Urinary bladder (tissue), 3 donors: ENCODE measurements at regions not wholly inside any gene's neighbourhood (a gene's known extent, or its start where the extent isn't known, plus 50 kb on each side); places are given as distances from the start of the nearest gene placed in this dataset.
"Not testable (repeated sequence)": the region's sequence is repeated elsewhere in the genome, so short reads cannot be mapped to it uniquely, and the experiment has no call there.

Experiments
- DNase-seq: peaks from one replicate; pipeline ENCODE4 v3.0.0-alpha.2; 2015; ENCODE audit errors: extremely low spot score
- H3K27ac ChIP-seq: one replicate; pipeline ENCODE4 v1.5.1; 2013; ENCODE audit warnings: low read depth, mild to moderate bottlenecking, moderate library complexity
- H3K36me3 ChIP-seq: one replicate; pipeline ENCODE4 v1.6.1; 2013; ENCODE audit warnings: mild to moderate bottlenecking, moderate library complexity; ENCODE audit not compliant: insufficient read depth
- H3K4me1 ChIP-seq: one replicate; pipeline ENCODE4 v1.6.1; 2013; ENCODE audit warnings: mild to moderate bottlenecking, moderate library complexity; ENCODE audit not compliant: insufficient read depth
- H3K4me3 ChIP-seq: one replicate; pipeline ENCODE4 v1.5.1; 2013; ENCODE audit warnings: low read depth, low read length
- WGBS: extraction: QIAGEN DNeasy Blood & Tissue Kit; methylation state at CpG from one replicate; pipeline ENCODE4 v1.1.7; 2013; 5-methylcytosine and 5-hydroxymethylcytosine counted together
- donor health status: healthy with polysubstance abuse.
- donor health status: healthy.

- Histone ChIP-seq H3K36me3 (no peaks in the 10 kb centered on the region), H3K4me1 (no peaks in the 10 kb centered on the region), H3K4me3 (no peak overlapping the region), H3K27ac (no peak overlapping the region)
- no peak for DNase-seq
- WGBS: 59% methylated on average over 1 of the region's 1 CpG
Observed at GRCh38 chr21:35198565-35198964, 149.5 kb upstream of the RUNX1 start.

- Histone ChIP-seq H3K36me3 (no peaks in the 10 kb centered on the region), H3K27ac (no peak overlapping the region), H3K4me1 (no peaks in the 10 kb centered on the region), H3K4me3 (no peak overlapping the region)
- DNase-seq: no peak
- WGBS: 54% methylated on average over 3 of the region's 3 CpGs
Observed at GRCh38 chr21:35197992-35198431, 148.9 kb upstream of the RUNX1 start.

- no peak overlapping the region for H3K27ac ChIP-seq
- WGBS: 92% methylated on average over 4 of the region's 4 CpGs
- no peaks in the 10 kb centered on the region for H3K4me1 ChIP-seq
- no peak for DNase-seq
- no peaks in the 10 kb centered on the region for H3K36me3 ChIP-seq
- no peak overlapping the region for H3K4me3 ChIP-seq
Observed at GRCh38 chr21:35197191-35197590, 148.1 kb upstream of the RUNX1 start.

DNA sequence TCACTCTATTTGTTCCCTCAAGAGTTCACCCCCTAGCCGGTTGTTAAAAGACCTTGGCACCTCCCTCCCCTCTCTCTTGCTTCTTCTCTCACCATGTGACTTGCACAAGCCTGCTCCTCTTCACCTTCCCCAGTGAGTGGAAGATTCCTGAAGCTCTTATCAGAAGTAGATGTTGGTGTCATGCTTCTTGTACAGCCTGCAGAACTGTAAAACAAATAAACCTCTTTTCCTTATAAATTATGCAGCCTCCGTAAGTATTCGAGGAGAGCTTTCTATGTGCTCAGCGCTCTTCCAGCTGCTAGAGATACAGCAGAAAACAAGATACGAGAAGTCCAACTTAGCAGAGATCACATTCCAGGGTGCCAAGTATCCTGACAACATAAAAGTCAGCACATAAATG, 147.0 kb upstream of the RUNX1 start:
- DNase-seq: no peak
- H3K4me1 ChIP-seq: peaks cover under 1% of the 10 kb centered on the region
- no peaks in the 10 kb centered on the region for H3K36me3 ChIP-seq
- H3K27ac ChIP-seq: no peak overlapping the region
- WGBS: 71% methylated on average over 5 of the region's 5 CpGs
- no peak overlapping the region for H3K4me3 ChIP-seq

DNA sequence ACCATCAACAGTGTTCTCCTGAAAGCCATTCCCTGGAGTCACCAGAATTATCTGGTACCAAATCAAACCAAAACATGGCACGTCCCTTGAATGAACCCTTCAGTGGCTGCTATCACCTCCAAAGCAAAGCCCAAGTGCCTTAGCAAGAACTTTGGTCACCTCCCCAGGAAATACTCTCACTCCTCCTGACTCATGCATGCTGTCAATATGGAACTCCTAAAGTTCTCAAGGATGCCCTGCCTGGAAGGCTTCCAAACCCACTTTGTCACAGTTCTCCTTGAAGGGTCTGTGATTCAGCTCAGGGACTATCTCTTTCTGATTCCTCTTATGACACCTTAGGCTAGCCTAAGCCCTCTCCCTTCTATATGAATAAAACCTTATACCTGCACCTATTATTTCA, 146.1 kb upstream of the RUNX1 start:
- no peak for DNase-seq
- Histone ChIP-seq H3K27ac (no peak overlapping the region), H3K4me1 (peaks cover 2% of the 10 kb centered on the region), H3K36me3 (no peaks in the 10 kb centered on the region), H3K4me3 (no peak overlapping the region)
- WGBS: 86% methylated on average over 1 of the region's 1 CpG

GRCh38 chr21:35191754-35192153, 142.7 kb upstream of the RUNX1 start:
- H3K27ac ChIP-seq: no peak overlapping the region
- no peak for DNase-seq
- H3K36me3 ChIP-seq: no peaks in the 10 kb centered on the region
- H3K4me1 ChIP-seq: peaks cover 2% of the 10 kb centered on the region
- H3K4me3 ChIP-seq: no peak overlapping the region

- Histone ChIP-seq H3K4me3 (no peak overlapping the region), H3K36me3 (no peaks in the 10 kb centered on the region), H3K4me1 (peaks cover 2% of the 10 kb centered on the region), H3K27ac (no peak overlapping the region)
- 87% methylated on average over 6 of the region's 6 CpGs for WGBS
- DNase-seq: no peak
Observed at GRCh38 chr21:35191128-35191527, 142.0 kb upstream of the RUNX1 start.

- H3K27ac ChIP-seq: no peak overlapping the region
- H3K36me3 ChIP-seq: no peaks in the 10 kb centered on the region
- DNase-seq: no peak
- H3K4me3 ChIP-seq: no peak overlapping the region
- 79% methylated on average over 5 of the region's 5 CpGs for WGBS
- H3K4me1 ChIP-seq: peaks cover 2% of the 10 kb centered on the region
Observed at GRCh38 chr21:35190201-35190701, 141.1 kb upstream of the RUNX1 start.

- H3K36me3 ChIP-seq: no peaks in the 10 kb centered on the region
- no peak for DNase-seq
- peak overlapping the region; percentile 38 for H3K27ac ChIP-seq
- peaks cover 2% of the 10 kb centered on the region for H3K4me1 ChIP-seq
- H3K4me3 ChIP-seq: no peak overlapping the region
- 20% methylated on average over 8 of the region's 8 CpGs for WGBS
Observed at GRCh38 chr21:35189077-35189863, 140.2 kb upstream of the RUNX1 start.

DNA sequence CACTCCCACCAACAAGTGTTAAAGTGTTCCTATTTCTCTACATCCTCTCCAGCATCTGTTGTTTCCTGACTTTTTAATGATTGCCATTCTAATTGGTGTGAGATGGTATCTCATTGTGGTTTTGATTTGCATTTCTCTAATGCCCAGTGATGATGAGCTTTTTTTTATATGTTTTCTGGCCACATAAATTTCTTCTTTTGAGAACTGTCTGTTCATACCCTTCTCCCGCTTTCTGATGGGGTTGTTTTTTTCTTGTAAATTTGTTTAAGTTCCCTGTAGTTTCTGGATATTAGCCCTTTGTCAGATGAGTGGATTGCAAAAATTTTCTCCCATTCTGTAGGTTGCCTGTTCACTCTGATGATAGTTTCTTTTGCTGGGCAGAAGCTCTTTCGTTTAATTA, 134.3 kb upstream of the RUNX1 start:
- not testable (repeated sequence) for DNase-seq, H3K4me3 ChIP-seq, H3K27ac ChIP-seq, H3K4me1 ChIP-seq, H3K36me3 ChIP-seq
- WGBS: 88% methylated on average over 2 of the region's 2 CpGs

DNA sequence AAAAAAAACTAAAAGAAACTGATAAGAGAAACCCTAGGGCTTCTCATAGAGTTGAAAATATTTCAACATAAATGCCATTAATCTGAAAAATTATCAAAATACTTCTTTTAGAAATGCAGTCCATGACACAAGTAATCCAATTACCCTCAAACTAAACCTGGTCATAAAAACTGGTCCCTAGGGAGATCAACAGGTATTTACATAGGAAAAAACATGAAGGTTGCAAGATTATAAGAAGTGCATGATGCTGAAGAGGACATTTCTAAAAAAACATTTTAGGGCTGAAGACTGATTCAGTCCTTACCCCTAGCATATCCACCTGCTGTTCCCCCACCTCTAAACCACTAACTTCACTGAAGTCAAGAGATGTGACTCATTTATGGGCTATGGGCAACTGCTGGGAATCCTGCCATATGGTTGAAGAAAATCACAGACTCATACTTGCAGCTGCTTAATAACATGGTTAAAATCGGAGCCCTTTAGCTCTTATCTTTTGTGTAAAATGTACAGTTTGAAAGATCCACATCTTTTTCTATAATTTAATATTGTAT, 131.0 kb upstream of the RUNX1 start:
- no peak overlapping the region for H3K27ac ChIP-seq
- no peaks in the 10 kb centered on the region for H3K36me3 ChIP-seq
- DNase-seq: no peak
- WGBS: 41% methylated on average over 1 of the region's 1 CpG
- H3K4me1 ChIP-seq: no peaks in the 10 kb centered on the region
- H3K4me3 ChIP-seq: no peak overlapping the region

DNA sequence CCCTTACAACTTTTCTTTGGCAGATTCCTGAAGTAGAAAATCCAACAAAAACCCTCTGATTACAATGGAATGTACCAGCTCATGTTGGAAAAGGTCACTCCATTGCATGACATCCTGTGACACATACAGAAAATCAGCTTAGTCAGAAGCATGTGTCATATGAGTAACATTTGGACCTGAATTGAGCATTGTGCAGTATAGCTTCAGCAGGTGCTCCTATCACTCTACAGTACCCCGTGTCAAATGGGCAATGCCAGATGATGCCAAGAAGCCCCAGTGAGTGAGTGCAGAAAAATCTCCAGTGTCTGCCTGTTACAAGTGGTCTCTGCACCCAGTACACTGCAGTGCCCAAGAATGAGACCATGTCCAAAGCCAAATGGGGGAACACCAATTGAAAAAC, 129.7 kb upstream of the RUNX1 start:
- Histone ChIP-seq H3K36me3 (no peaks in the 10 kb centered on the region), H3K4me3 (no peak overlapping the region), H3K4me1 (no peaks in the 10 kb centered on the region), H3K27ac (no peak overlapping the region)
- DNase-seq: no peak
- 93% methylated on average over 1 of the region's 1 CpG for WGBS

DNA sequence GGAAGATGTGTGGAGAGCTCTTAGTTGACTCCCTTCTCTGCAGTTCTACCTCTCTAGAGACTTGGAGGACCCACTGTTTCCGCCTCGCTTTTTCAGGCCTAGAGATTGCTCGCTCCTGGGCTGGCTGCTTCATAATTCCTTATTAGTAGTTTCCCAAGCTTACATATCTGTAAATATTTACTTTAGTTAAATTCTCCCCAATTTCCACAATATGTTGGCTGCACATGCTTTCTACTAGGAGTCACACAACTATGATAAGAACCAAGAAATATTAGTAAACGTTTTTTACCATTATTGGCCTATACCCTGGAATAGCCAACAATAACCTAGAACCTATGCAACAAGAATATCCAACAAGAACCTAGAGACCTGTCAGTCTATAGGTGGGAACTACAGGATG, 129.0 kb upstream of the RUNX1 start:
- no peak overlapping the region for H3K27ac ChIP-seq
- no peak overlapping the region for H3K4me3 ChIP-seq
- no peak for DNase-seq
- H3K4me1 ChIP-seq: no peaks in the 10 kb centered on the region
- no peaks in the 10 kb centered on the region for H3K36me3 ChIP-seq
- 61% methylated on average over 4 of the region's 4 CpGs for WGBS

DNA sequence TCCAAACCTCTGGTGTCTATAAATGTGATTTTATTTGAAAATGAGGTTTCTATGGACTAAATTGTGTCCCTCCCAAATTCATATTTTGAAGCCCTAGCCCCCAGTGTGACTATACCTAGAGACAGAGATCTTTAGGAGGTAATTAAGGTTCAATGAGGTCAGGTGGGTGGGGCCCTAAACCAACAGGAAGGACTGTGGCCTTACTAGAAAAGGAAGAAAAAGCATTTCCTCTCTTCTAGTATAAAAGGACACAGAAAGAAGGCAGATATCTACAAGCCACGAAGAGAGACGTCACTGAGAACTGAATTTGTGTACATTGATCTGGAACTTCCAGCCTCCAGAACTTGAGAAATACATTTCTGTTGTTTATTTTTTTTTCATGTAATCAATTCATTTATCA, 123.1 kb upstream of the RUNX1 start:
- H3K4me3 ChIP-seq: no peak overlapping the region
- no peak overlapping the region for H3K27ac ChIP-seq
- DNase-seq: no peak
- H3K36me3 ChIP-seq: no peaks in the 10 kb centered on the region
- 83% methylated on average over 2 of the region's 2 CpGs for WGBS
- no peaks in the 10 kb centered on the region for H3K4me1 ChIP-seq
